Panc1 (cell line): ENCODE measurements at regions not wholly inside any gene's neighbourhood (a gene's known extent, or its start where the extent isn't known, plus 50 kb on each side); places are given as distances from the start of the nearest gene placed in this dataset.

ENCODE experiments used
- ATAC-seq: fragments of 200-7000 bp; cut with Tn5 transposase; 2 replicates; pipeline ENCODE4 v1.9.1; 2020; ENCODE audit warnings: mild to moderate bottlenecking, moderate library complexity
- BruUV-seq: library from RNA; stranded (reverse); fragments of 400-500 nt; replicated peaks from 2 replicates; lab custom pipeline; 2021; lab: Mats Ljungman, UMichigan
- CTCF ChIA-PET: fragments of 300-600 bp; sonication (Branson Sonifier 250); formaldehyde crosslinking; loops from one replicate; lab custom pipeline; 2022; ENCODE audit warnings: antibody characterized with exemption; lab: Charles Lee
- POLR2A ChIA-PET: fragments of 300-600 bp; sonication (Branson Sonifier 250); formaldehyde crosslinking; loops from one replicate; lab custom pipeline; 2022; ENCODE audit warnings: antibody characterized with exemption; lab: Charles Lee
- DNase-seq: peaks from one replicate; pipeline ENCODE4 v3.0.0-alpha.2; 2010; ENCODE audit warnings: low read depth, low spot score
- H3K27ac ChIP-seq: 2 replicates; pipeline ENCODE4 v1.5.1; 2011; ENCODE audit warnings: mild to moderate bottlenecking, low read length, inconsistent platforms
- H3K27me3 ChIP-seq: fragments of 200-500 bp; sonication (Bioruptor generic); 2 replicates; pipeline ENCODE4 v1.6.0; 2014; ENCODE audit warnings: low read length, inconsistent platforms; ENCODE audit not compliant: control insufficient read depth, insufficient read depth
- H3K36me3 ChIP-seq: fragments of 200-500 bp; sonication (Bioruptor generic); 2 replicates; pipeline ENCODE4 v1.5.1; 2014; ENCODE audit warnings: inconsistent platforms, mild to moderate bottlenecking, low read length, moderate library complexity; ENCODE audit not compliant: control insufficient read depth, insufficient read depth
- H3K4me1 ChIP-seq: 2 replicates; pipeline ENCODE4 v1.5.1; 2011; ENCODE audit warnings: inconsistent platforms, mild to moderate bottlenecking, low read length, moderate library complexity; ENCODE audit not compliant: control insufficient read depth, insufficient read depth
- H3K4me3 ChIP-seq, 2 experiments: 2 replicates each; pipeline ENCODE4 v1.5.1; 2011 to 2012; ENCODE audit warnings: low read depth in 2 of 2, low read length in 2 of 2, mild to moderate bottlenecking in 2 of 2, inconsistent platforms in 1 of 2, moderate library complexity in 1 of 2
- H3K9me3 ChIP-seq: fragments of 200-500 bp; sonication (Bioruptor generic); 2 replicates; pipeline ENCODE4 v1.5.1; 2014; ENCODE audit warnings: low read depth, mild to moderate bottlenecking, inconsistent platforms, low read length, moderate library complexity; ENCODE audit not compliant: control insufficient read depth, insufficient read depth
- POLR2AphosphoS5 ChIP-seq: IDR thresholded peaks from 2 replicates; pipeline ENCODE4 v1.6.1; 2012; ENCODE audit warnings: mild to moderate bottlenecking, low read depth, low read length, moderate library complexity
- REST ChIP-seq, 2 experiments: IDR thresholded peaks; 2 replicates each; pipeline ENCODE4 v1.6.1; 2011 to 2012; ENCODE audit warnings: low read depth in 2 of 2, control low read depth in 1 of 2, low read length in 1 of 2, mild to moderate bottlenecking in 1 of 2, moderate library complexity in 1 of 2; ENCODE audit not compliant: insufficient read depth in 1 of 2
- SIN3A ChIP-seq: IDR thresholded peaks from 2 replicates; pipeline ENCODE4 v1.6.1; 2012; ENCODE audit warnings: low read depth, mild to moderate bottlenecking, low read length, moderate library complexity, borderline replicate concordance; ENCODE audit not compliant: insufficient read depth
- TCF7L2 ChIP-seq: IDR thresholded peaks from 2 replicates; pipeline ENCODE4 v1.6.1; 2011; ENCODE audit warnings: mild to moderate bottlenecking, low read depth, low read length, inconsistent platforms
- in situ Hi-C: cut with HindIII; loops from 2 replicates; pipeline ENCODE4 v1.10.0; 2016; ENCODE audit warnings: low sequenced_read_pairs, low pct_unique_long_range_greater_than_20kb
- intact Hi-C: fragments of 100-400 bp; cut with micrococcal nuclease; formaldehyde crosslinking; loops from one replicate; pipeline ENCODE4 v1.10.0; 2022; ENCODE audit not compliant: unreplicated experiment
- TF ChIP-seq, protein P1 (sequence below): fragments of 450-650 bp; IDR thresholded peaks from 2 replicates; pipeline ENCODE4 v1.5.1; 2017; ENCODE audit warnings: mild to moderate bottlenecking

DNA sequence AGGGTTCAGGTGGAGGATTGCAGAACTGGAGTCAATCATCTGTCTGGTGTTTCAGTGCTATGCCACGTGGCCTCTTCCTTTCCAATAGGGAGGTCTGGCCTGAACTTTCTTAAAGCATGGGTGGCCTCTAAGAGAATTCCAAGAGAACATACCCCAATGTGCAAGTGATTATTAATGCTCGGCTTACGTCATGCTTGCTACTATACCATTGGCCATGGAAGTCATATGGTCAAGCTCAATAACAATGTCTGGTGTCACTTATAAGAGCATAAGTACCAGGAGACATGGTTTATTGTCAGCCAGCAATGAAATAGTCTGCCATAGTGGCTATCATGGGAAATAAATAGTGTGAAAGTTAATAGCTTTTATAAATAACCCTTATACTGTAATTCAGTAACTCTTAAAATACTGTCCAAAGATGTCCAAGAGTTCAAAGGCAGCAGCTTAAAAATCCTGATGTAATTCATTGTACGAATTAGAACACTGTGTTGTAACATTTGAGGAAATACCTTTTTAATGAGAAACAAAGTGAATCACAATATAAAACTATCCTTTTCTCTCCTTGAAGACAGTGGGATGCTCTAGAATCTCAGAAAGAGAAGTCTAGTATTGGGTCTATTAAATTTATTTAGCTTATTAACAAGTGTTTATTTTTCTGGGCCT lies 355.4 kb upstream of the PRR16 start:
- Histone ChIP-seq H3K4me3 (no peak overlapping the region), H3K27me3 (no peaks in the 10 kb centered on the region), H3K36me3 (no peaks in the 10 kb centered on the region), H3K4me1 (no peaks in the 10 kb centered on the region), H3K9me3 (no peaks in the 10 kb centered on the region), H3K27ac (no peak overlapping the region)
- ChIA-PET POLR2A (no interaction called here), CTCF (no interaction called here)
- no peak for TF ChIP-seq SIN3A
- no peak for TF ChIP-seq POLR2AphosphoS5
- TF ChIP-seq, protein P1, sequence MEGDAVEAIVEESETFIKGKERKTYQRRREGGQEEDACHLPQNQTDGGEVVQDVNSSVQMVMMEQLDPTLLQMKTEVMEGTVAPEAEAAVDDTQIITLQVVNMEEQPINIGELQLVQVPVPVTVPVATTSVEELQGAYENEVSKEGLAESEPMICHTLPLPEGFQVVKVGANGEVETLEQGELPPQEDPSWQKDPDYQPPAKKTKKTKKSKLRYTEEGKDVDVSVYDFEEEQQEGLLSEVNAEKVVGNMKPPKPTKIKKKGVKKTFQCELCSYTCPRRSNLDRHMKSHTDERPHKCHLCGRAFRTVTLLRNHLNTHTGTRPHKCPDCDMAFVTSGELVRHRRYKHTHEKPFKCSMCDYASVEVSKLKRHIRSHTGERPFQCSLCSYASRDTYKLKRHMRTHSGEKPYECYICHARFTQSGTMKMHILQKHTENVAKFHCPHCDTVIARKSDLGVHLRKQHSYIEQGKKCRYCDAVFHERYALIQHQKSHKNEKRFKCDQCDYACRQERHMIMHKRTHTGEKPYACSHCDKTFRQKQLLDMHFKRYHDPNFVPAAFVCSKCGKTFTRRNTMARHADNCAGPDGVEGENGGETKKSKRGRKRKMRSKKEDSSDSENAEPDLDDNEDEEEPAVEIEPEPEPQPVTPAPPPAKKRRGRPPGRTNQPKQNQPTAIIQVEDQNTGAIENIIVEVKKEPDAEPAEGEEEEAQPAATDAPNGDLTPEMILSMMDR = no peak
- no peak for TF ChIP-seq TCF7L2
- no peak for TF ChIP-seq REST (IDR thresholded peaks at IDR 0.05; ENCODE audit: insufficient read depth in 1 of 2, low read depth in 2 of 2, low read length in 1 of 2)
- ATAC-seq = no peak
- in situ Hi-C loops (no loop called here), intact Hi-C loops (no loop called here)
- no TSS peak for BruUV-seq
- DNase-seq = no peak

DNA sequence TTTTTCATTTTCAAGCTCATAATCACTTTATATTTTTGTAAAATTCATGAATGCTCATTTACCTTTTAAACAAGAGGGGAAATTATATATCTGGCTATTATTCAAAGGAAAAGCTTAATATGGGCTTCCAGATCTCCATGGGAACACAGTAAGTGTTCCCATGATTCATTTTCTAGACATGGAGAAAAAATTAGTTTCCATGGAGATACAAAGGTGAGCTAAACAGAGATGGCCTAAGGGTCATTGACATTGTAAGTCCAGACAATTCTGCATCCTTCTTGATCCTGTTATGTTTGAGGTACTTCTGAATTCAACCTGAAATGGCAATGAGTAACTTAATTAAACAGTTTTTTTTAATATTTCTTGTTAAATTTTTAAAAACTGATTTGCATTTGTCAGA lies 341.4 kb upstream of the PRR16 start:
- ChIA-PET CTCF (no interaction called here), POLR2A (no interaction called here)
- in situ Hi-C loops = no loop called here
- Histone ChIP-seq H3K4me3 (no peak overlapping the region), H3K27me3 (no peaks in the 10 kb centered on the region), H3K27ac (no peak overlapping the region), H3K36me3 (no peaks in the 10 kb centered on the region), H3K9me3 (no peaks in the 10 kb centered on the region), H3K4me1 (no peaks in the 10 kb centered on the region)
- no peak for TF ChIP-seq SIN3A
- no peak for TF ChIP-seq REST (IDR thresholded peaks at IDR 0.05; ENCODE audit: insufficient read depth in 1 of 2, low read depth in 2 of 2, low read length in 1 of 2)
- TF ChIP-seq TCF7L2 = no peak
- no peak for TF ChIP-seq POLR2AphosphoS5
- TF ChIP-seq, protein P1 = no peak
- ATAC-seq = no peak
- intact Hi-C loops = no loop called here
- no peak for DNase-seq
- BruUV-seq = no TSS peak
